HG02678 (cell line): ENCODE measurements at regions not wholly inside any gene's neighbourhood (a gene's known extent, or its start where the extent isn't known, plus 50 kb on each side); places are given as distances from the start of the nearest gene placed in this dataset.
"Not testable (repeated sequence)": the region's sequence is repeated elsewhere in the genome, so short reads cannot be mapped to it uniquely, and the experiment has no call there.

Source experiments
- ATAC-seq: cut with Tn5 transposase; IDR thresholded peaks from one replicate; pipeline ENCODE4 v1.9.1; 2021; ENCODE audit warnings: mild to moderate bottlenecking, moderate library complexity; ENCODE audit not compliant: unreplicated experiment

DNA sequence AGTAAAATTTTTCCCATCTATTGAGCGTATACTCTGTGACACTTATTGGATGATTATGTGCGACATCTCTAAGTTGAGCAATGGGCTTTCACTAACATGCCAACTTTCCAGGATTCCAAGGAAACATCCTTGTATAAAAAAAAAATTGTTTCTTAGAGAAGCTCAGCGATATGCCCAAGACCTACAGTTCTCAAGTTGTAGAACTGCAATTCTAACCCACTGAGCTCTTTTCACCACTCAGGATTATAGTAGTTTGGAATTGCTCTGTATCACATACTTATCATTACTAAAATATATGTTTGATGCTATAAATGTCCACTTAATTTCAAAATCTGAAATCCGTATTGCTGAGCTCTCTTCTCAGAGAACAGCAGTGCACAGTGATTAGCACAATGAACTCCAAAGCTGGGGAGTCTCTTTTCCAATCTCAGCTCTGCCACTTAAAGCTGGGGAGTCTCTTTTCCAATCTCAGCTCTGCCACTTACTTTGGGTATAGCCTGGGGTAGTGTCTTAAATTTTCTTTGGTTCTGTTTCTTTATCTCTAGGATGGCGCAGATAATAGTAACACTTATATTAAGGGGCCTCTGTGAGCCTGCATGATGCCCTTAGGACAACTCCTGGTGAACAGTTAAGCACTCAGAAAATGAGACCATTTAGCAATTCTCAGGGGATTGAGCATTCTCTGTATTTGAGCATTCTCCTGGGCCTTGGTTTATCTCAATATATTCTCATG is 1722.2 kb upstream of the AGA start:
- no peak for ATAC-seq

GRCh38 chr4:179165000-179165738 is 1722.9 kb upstream of the AGA start:
- ATAC-seq, result no peak

GRCh38 chr4:179165862-179166261 is 1723.6 kb upstream of the AGA start:
- no peak for ATAC-seq

DNA sequence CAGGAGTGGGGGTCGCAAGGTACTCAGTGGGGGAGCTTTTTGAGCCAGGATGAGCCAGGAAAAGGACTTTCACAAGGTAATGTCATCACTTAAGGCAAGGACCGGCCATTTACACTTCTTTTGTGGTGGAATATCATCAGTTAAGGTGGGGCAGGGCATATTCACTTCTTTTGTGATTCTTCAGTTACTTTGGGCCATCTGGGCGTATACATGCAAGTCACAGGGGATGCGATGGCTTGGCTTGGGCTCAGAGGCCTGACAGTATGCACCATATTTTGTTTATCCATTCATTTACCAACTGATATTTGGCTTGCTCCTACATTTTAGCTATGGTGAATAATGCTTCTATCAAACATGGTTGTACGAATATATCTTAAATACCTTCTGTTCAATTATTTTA is 1728.1 kb upstream of the AGA start:
- ATAC-seq, result not testable (repeated sequence)

GRCh38 chr4:179182741-179183140 is 1740.5 kb upstream of the AGA start:
- ATAC-seq, result no peak

- ATAC-seq, result no peak
Observed at GRCh38 chr4:179195887-179196286, 1753.7 kb upstream of the AGA start.

- no peak for ATAC-seq
Observed at GRCh38 chr4:179196511-179196910, 1754.3 kb upstream of the AGA start.

DNA sequence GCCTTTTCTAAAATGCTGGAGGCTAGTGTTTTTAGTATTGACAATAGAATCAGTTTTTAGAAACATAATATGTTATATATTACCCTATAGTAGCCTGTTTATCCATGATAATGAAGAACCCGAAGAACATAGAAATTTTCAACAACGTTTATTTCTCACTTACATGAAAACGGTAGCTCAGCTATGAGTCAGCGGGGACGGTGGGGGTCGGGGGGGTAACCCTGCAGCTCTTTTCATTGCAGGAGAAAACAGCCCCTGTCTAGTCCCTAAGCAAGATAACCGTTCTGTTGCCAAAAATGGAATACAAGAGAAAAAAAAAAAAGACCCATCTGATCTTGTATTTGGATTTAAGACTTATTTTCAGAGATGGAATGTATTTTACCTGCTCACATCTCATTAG is 1758.4 kb upstream of the AGA start:
- no peak for ATAC-seq

GRCh38 chr4:179225594-179225993 is 1783.4 kb upstream of the AGA start:
- ATAC-seq, result no peak

DNA sequence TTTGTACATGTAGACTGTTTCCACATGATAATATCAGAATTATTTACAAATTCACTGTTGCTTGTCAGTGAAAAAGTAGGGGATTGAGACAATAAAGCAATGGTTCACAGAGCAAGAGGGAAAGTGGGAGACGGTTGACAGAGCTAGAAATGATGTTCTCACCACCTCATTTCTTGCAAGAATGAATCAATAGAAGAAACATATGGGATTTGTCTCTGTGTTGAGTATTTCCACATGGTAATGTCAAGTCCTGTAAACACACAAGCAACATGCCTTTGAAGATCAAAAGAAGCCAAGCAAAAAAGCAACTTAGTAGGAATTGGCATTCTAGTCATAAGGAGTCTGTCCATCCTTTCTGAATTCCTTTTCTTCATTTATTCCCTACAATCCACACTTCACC is 1806.6 kb upstream of the AGA start:
- ATAC-seq, result no peak

- ATAC-seq, result no peak
Observed at GRCh38 chr4:179268791-179269190, 1826.6 kb upstream of the AGA start.

GRCh38 chr4:179272282-179272681 is 1830.0 kb upstream of the AGA start:
- no peak for ATAC-seq

DNA sequence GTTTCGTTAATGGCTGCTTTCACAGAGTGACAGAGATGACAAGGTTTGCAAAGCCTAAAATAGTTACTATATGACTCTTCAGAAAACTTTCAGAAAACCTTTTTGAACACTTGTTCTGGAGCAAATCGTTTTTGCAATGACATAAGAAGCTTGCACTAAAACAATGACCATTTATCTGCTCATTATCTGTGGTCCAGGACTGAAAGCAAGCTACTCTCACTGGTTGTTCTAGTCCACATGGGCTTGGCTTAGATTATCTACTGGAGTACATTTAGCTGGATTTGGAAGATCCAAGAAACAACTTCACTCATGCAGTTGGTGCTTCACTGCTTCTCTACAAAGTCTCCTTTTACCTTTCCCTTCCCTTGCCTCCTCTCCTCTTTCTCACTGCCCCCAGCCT is 1836.4 kb upstream of the AGA start:
- no peak for ATAC-seq

GRCh38 chr4:179285696-179286095 is 1843.5 kb upstream of the AGA start:
- no peak for ATAC-seq

GRCh38 chr4:179291657-179292056 is 1849.4 kb upstream of the AGA start:
- no peak for ATAC-seq

GRCh38 chr4:179292468-179292867 is 1850.2 kb upstream of the AGA start:
- no peak for ATAC-seq

DNA sequence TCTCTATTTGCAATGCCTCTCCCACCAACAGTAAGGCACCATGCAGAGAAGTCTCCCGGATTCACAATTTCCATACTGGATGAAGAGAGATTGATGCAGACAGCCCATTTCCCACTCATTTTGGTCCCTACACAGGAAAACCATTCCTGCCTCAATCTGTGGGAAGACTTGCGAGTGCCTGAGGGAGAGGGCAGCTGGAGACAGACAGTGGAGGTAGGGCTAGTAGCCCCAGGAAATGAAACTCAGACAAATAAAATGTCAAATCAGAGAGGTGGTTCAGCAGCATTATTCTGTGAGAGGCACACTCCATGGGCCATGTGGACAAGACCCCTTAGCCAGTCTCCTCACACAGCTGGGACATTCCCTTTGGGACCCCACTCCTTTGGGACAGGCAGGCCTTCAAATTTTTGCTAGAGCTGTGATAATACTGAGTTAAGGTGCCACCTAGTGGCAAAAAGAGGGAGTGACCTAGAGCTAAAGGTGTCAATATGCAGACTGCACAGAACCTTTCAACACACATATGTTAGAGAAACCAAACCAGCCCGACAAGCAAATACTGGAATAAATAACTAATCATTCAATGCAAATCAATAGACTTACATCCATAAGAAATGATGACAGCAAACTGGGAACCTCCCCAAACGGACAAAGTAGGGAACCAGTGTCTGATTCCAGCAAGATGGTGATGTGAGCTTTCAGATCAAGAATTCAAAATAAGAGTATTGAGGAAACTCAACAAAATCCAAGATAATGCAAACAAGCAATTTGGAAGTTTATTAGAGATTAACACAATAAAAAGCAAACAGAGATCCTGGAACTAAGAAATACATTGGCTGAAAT is 1865.3 kb upstream of the AGA start:
- ATAC-seq, result peak; percentile 95

DNA sequence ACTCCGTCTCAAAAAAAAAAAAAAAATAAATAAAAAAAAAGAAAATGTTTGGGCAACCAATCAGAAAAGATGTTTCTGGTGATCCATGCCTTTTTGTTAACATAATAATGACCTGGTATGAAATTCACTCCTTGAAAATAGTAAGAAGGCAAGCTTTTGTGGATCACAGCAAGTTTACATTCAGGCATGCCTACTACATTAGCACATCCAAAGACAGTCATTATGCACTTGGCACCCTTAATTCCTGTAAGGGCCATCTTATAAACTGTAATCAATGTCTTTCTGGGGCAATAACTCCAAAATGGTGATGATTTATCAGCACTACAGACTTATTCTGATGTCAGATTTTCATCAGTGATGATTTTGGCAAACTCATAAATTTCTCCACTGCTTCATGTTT is 1871.6 kb upstream of the AGA start:
- no peak for ATAC-seq

DNA sequence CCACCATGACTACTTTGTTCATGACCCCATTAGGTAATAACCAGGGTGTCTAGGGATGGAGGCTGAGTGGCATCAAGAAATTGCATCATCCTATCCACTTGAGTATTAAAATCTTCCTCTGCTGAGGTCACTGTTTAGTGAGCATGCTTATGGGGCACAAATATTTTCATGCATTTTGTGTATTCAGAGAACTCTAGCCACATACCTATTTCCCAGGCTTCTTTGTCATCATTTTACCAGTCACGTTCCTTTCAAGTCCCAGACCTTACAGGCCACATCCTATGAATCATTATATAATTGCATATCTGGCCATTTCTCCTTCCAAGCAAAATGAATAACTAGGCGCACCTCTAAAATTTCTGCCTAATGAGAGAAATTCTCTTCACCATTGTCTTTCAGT is 1882.9 kb upstream of the AGA start:
- no peak for ATAC-seq

- no peak for ATAC-seq
Observed at GRCh38 chr4:179328627-179329026, 1886.4 kb upstream of the AGA start.

- ATAC-seq, result no peak
Observed at GRCh38 chr4:179331362-179331761, 1889.1 kb upstream of the AGA start.

GRCh38 chr4:179344861-179345260 is 1902.6 kb upstream of the AGA start:
- ATAC-seq, result no peak
